GM12878 (cell line): ENCODE measurements at regions not wholly inside any gene's neighbourhood (a gene's known extent, or its start where the extent isn't known, plus 50 kb on each side); places are given as distances from the start of the nearest gene placed in this dataset.

Experiments
- ATAC-seq: fragments of 200-7000 bp; cut with Tn5 transposase; 3 replicates; pipeline ENCODE4 v1.9.1; 2020; ENCODE audit warnings: mild to moderate bottlenecking, moderate library complexity
- BruUV-seq: library from RNA; stranded (reverse); fragments of 400-500 nt; replicated peaks from 2 replicates; lab custom pipeline; 2021; lab: Mats Ljungman, UMichigan
- CTCF ChIA-PET: fragments of 300-600 bp; sonication (Branson Sonifier 250); formaldehyde crosslinking; extraction: SDS; loops from one replicate; lab custom pipeline; 2021; ENCODE audit warnings: inconsistent platforms; lab: Yijun Ruan, JAX
- POLR2A ChIA-PET: fragments of 350-600 bp; formaldehyde crosslinking; extraction: SDS; loops from one replicate; lab custom pipeline; 2021; ENCODE audit warnings: inconsistent platforms; lab: Charles Lee
- RAD21 ChIA-PET: fragments of 300-600 bp; sonication (Branson Sonifier 250); formaldehyde crosslinking; loops from one replicate; lab custom pipeline; 2023; ENCODE audit warnings: antibody characterized with exemption; ENCODE audit not compliant: unreplicated experiment; lab: Charles Lee
- SMC1A ChIA-PET: fragments of 300-600 bp; sonication (Branson Sonifier 250); formaldehyde crosslinking; loops from one replicate; lab custom pipeline; 2023; ENCODE audit not compliant: unreplicated experiment, uncharacterized antibody; lab: Charles Lee
- DNase-seq: peaks from one replicate; pipeline ENCODE4 v3.0.0-alpha.2; 2011; ENCODE audit warnings: low read depth, low spot score
- FAIRE-seq: peaks from 3 replicates; lab custom pipeline; 2011; peaks lifted over from hg19 to GRCh38; lab: Jason Lieb, UNC
- H2AFZ ChIP-seq: 2 replicates; pipeline ENCODE4 v1.6.0; 2011; ENCODE audit warnings: low read depth, low read length, control low read depth; ENCODE audit not compliant: control insufficient read depth
- H3K27ac ChIP-seq: 2 replicates; pipeline ENCODE4 v1.5.1; 2011; ENCODE audit warnings: control low read depth; ENCODE audit not compliant: control insufficient read depth, insufficient read depth
- H3K27me3 ChIP-seq, 2 experiments: replicated peaks in 1 of 2; 2 replicates each; pipeline versions ENCODE4 v1.6.0 to v1.6.1; 2011; ENCODE audit warnings: low read length in 1 of 2; ENCODE audit not compliant: control insufficient read depth in 2 of 2, insufficient read depth in 2 of 2
- H3K36me3 ChIP-seq, 2 experiments: 2 replicates each; pipeline ENCODE4 v1.5.1; 2011; ENCODE audit warnings: low read length in 1 of 2; ENCODE audit not compliant: control insufficient read depth in 2 of 2, insufficient read depth in 2 of 2
- H3K4me1 ChIP-seq: 2 replicates; pipeline ENCODE4 v1.6.1; 2011; ENCODE audit warnings: mild to moderate bottlenecking, low read length, moderate library complexity, mixed read lengths; ENCODE audit not compliant: control insufficient read depth, insufficient read depth
- H3K4me2 ChIP-seq: 2 replicates; pipeline ENCODE4 v1.6.0; 2011; ENCODE audit warnings: control low read depth; ENCODE audit not compliant: control insufficient read depth, insufficient read depth
- H3K4me3 ChIP-seq: fragments of 200-600 bp; sonication (generic); 2 replicates; pipeline ENCODE4 v1.5.1; 2016
- H3K79me2 ChIP-seq: 2 replicates; pipeline ENCODE4 v1.6.0; 2011; ENCODE audit warnings: low read length; ENCODE audit not compliant: control insufficient read depth, insufficient read depth
- H3K9ac ChIP-seq: 2 replicates; pipeline ENCODE4 v1.8.0; 2011; ENCODE audit warnings: low read length, control low read depth, mixed read lengths; ENCODE audit not compliant: control insufficient read depth, insufficient read depth
- H3K9me3 ChIP-seq: replicated peaks from 3 replicates; pipeline ENCODE4 v1.5.1; 2011; ENCODE audit warnings: mild to moderate bottlenecking, low read length; ENCODE audit not compliant: control insufficient read depth, insufficient read depth
- H4K20me1 ChIP-seq: 2 replicates; pipeline ENCODE4 v1.6.0; 2011; ENCODE audit not compliant: control insufficient read depth, insufficient read depth
- ATF7 ChIP-seq: fragments of 450-650 bp; IDR thresholded peaks from 2 replicates; pipeline ENCODE4 v1.6.1; 2016; ENCODE audit warnings: low read depth, mild to moderate bottlenecking
- BRCA1 ChIP-seq: IDR thresholded peaks from 2 replicates; pipeline ENCODE4 v1.6.1; 2011; ENCODE audit warnings: low read depth, low read length, improper control_type of control experiment
- LARP7 ChIP-seq: fragments of 450-650 bp; IDR thresholded peaks from 2 replicates; pipeline ENCODE4 v1.6.1; 2017; ENCODE audit warnings: mild to moderate bottlenecking
- MYB ChIP-seq: fragments of 150-350 bp; IDR thresholded peaks from 2 replicates; pipeline ENCODE4 v1.6.1; 2014; ENCODE audit warnings: mild to moderate bottlenecking, low read depth, low read length, borderline replicate concordance
- NFYA ChIP-seq: IDR thresholded peaks from 2 replicates; pipeline ENCODE4 v1.6.1; 2011; ENCODE audit warnings: low read depth, mild to moderate bottlenecking, low read length, improper control_type of control experiment, borderline replicate concordance
- POLR2A ChIP-seq: IDR thresholded peaks from 2 replicates; pipeline ENCODE4 v1.6.1; 2011; ENCODE audit warnings: low read depth, mild to moderate bottlenecking, low read length
- POLR2AphosphoS2 ChIP-seq: IDR thresholded peaks from 2 replicates; pipeline ENCODE4 v1.6.1; 2011; ENCODE audit warnings: low read depth, mild to moderate bottlenecking, low read length, improper control_type of control experiment, moderate library complexity
- REST ChIP-seq: IDR thresholded peaks from 2 replicates; pipeline ENCODE4 v1.6.1; 2012; ENCODE audit warnings: mild to moderate bottlenecking, low read depth, low read length
- STAT1 ChIP-seq: fragments of 450-650 bp; conservative IDR thresholded peaks from 2 replicates; pipeline ENCODE4 v1.6.1; 2014; ENCODE audit warnings: antibody characterized with exemption, mild to moderate bottlenecking
- TARDBP ChIP-seq: IDR thresholded peaks from 2 replicates; pipeline ENCODE4 v1.6.1; 2016; ENCODE audit warnings: borderline replicate concordance
- ZNF207 ChIP-seq: fragments of 450-650 bp; IDR thresholded peaks from 2 replicates; pipeline ENCODE4 v1.6.1; 2014; ENCODE audit warnings: antibody characterized with exemption, mild to moderate bottlenecking, borderline replicate concordance
- ZNF274 ChIP-seq: IDR thresholded peaks from one replicate; pipeline ENCODE4 v1.8.0; 2011; ENCODE audit not compliant: insufficient read length, insufficient read depth
- ZSCAN29 ChIP-seq: fragments of 450-650 bp; IDR thresholded peaks from 2 replicates; pipeline ENCODE4 v1.6.1; 2017; ENCODE audit warnings: mild to moderate bottlenecking, moderate library complexity
- WGBS: methylation state at CpG from one replicate; pipeline ENCODE4 v1.1.6; 2016; ENCODE audit warnings: low lambda C conversion rate; ENCODE audit not compliant: insufficient replicate concordance, insufficient coverage; ENCODE audit errors: missing lambda C conversion rate; 5-methylcytosine and 5-hydroxymethylcytosine counted together
- in situ Hi-C: fragments of 300-500 bp; cut with MboI; formaldehyde crosslinking; loops from 9 replicates; pipeline ENCODE4 v1.14.3; 2018; ENCODE audit warnings: mixed read lengths
- intact Hi-C: fragments of 100-400 bp; cut with micrococcal nuclease; formaldehyde crosslinking; loops from one replicate; pipeline ENCODE4 v1.14.2; 2022; ENCODE audit not compliant: unreplicated experiment
- TF ChIP-seq, protein P1 (sequence below): IDR thresholded peaks from 2 replicates; pipeline ENCODE4 v1.6.1; 2011; ENCODE audit warnings: low read depth, low read length, improper control_type of control experiment, borderline replicate concordance
- TF ChIP-seq, protein P2 (sequence below): fragments of 450-650 bp; IDR thresholded peaks from 2 replicates; pipeline ENCODE4 v1.6.1; 2017; ENCODE audit warnings: mild to moderate bottlenecking

DNA sequence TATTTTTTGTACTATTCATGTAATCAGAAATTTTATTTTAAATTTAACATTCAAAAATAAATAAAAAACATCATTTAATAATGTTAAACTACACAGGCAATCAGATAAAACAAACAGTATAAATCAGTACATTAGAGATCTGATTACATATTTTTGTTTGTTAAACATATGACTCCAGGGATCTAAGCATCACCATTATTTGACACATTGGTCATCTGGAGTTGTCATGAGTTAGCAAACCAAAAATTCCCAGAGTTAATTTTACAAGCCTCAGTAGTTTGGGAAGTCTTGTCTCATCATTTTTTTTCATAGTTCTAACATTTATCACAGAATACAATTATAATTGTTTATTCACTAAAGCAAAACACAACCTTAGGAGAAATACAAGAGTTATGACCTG is 770.8 kb upstream of the SLITRK6 start (continued):
- no peak for TF ChIP-seq NFYA
- TF ChIP-seq, protein P1, sequence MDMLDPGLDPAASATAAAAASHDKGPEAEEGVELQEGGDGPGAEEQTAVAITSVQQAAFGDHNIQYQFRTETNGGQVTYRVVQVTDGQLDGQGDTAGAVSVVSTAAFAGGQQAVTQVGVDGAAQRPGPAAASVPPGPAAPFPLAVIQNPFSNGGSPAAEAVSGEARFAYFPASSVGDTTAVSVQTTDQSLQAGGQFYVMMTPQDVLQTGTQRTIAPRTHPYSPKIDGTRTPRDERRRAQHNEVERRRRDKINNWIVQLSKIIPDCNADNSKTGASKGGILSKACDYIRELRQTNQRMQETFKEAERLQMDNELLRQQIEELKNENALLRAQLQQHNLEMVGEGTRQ: no peak

DNA sequence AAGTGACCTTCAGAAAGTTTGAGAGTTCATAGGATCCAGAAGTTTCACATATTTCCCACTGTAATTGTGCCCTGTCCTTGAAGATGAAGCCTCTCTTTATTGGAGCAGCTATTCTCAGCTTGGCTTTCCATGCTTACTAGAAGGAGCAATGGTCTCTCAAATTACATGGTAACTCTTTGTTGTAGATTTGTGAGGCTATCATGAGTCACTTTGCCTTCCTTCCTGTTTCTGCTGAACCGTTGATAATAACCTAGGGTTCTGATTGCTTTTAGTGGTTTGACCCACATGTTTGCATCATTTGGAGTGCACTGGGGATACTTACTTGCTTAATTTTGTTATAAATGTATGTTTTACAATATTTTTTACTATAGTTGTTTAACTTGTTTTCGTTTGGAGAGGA is 772.9 kb upstream of the SLITRK6 start:
- no peaks in the 10 kb centered on the region for H4K20me1 ChIP-seq
- intact Hi-C loops: no loop called here
- ChIA-PET RAD21 (no interaction called here), CTCF (no interaction called here), POLR2A (no interaction called here), SMC1A (no interaction called here)
- BruUV-seq: no TSS peak
- ATAC-seq (no peak), FAIRE-seq (no peak), DNase-seq (no peak)
- H3K79me2 ChIP-seq: no peaks in the 10 kb centered on the region
- in situ Hi-C loops: no loop called here
- H3K4me2 ChIP-seq: no peak overlapping the region
- no peak overlapping the region for H2AFZ ChIP-seq
- H3K36me3 ChIP-seq: no peaks in the 10 kb centered on the region
- H3K27me3 ChIP-seq: no peaks in the 10 kb centered on the region
- H3K4me3 ChIP-seq: no peak overlapping the region
- H3K9me3 ChIP-seq: no peaks in the 10 kb centered on the region
- H3K4me1 ChIP-seq: no peaks in the 10 kb centered on the region
- no peak overlapping the region for H3K9ac ChIP-seq
- WGBS: 0% methylated on average over 2 of the region's 2 CpGs
- no peak overlapping the region for H3K27ac ChIP-seq
- TF ChIP-seq MYB (no peak), POLR2AphosphoS2 (no peak), TARDBP (no peak), ZNF274 (no peak), REST (no peak), LARP7 (no peak), STAT1 (no peak), BRCA1 (no peak), ZNF207 (no peak), ATF7 (no peak), POLR2A (no peak), ZSCAN29 (no peak)
- TF ChIP-seq, protein P2, sequence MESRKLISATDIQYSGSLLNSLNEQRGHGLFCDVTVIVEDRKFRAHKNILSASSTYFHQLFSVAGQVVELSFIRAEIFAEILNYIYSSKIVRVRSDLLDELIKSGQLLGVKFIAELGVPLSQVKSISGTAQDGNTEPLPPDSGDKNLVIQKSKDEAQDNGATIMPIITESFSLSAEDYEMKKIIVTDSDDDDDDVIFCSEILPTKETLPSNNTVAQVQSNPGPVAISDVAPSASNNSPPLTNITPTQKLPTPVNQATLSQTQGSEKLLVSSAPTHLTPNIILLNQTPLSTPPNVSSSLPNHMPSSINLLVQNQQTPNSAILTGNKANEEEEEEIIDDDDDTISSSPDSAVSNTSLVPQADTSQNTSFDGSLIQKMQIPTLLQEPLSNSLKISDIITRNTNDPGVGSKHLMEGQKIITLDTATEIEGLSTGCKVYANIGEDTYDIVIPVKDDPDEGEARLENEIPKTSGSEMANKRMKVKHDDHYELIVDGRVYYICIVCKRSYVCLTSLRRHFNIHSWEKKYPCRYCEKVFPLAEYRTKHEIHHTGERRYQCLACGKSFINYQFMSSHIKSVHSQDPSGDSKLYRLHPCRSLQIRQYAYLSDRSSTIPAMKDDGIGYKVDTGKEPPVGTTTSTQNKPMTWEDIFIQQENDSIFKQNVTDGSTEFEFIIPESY: no peak
